HCT116 (cell line): ENCODE measurements at regions not wholly inside any gene's neighbourhood (a gene's known extent, or its start where the extent isn't known, plus 50 kb on each side); places are given as distances from the start of the nearest gene placed in this dataset.
A peak's percentile ranks its signal among the peaks of the same experiment; 100 is the strongest.

Experiments used
- ATAC-seq: fragments of 200-7000 bp; cut with Tn5 transposase; 2 replicates; pipeline ENCODE4 v1.9.1; 2020; ENCODE audit warnings: mild to moderate bottlenecking, moderate library complexity
- BruUV-seq: library from RNA; stranded (reverse); fragments of 400-500 nt; replicated peaks from 2 replicates; lab custom pipeline; 2021; lab: Mats Ljungman, UMichigan
- CTCF ChIA-PET: fragments of 300-600 bp; sonication (Branson Sonifier 250); formaldehyde crosslinking; loops from one replicate; lab custom pipeline; 2021; ENCODE audit warnings: antibody characterized with exemption; lab: Charles Lee
- POLR2A ChIA-PET: fragments of 300-600, 350-600 bp; sonication (Branson Sonifier 250); formaldehyde crosslinking; loops from one replicate; lab custom pipeline; 2021; ENCODE audit warnings: antibody characterized with exemption; lab: Charles Lee
- RAD21 ChIA-PET, 2 experiments: fragments of 300-600 bp; sonication (Branson Sonifier 250); formaldehyde crosslinking; loops; one replicate each; lab custom pipeline; 2023; ENCODE audit warnings: low total read pairs in 2 of 2; ENCODE audit not compliant: uncharacterized antibody in 2 of 2, unreplicated experiment in 2 of 2, low non-redundant PET in 1 of 2; lab: Charles Lee
- DNase-seq: peaks from one replicate; pipeline ENCODE4 v3.0.0-alpha.2; 2010; ENCODE audit warnings: low read depth, low spot score
- H2AFZ ChIP-seq: fragments of 200-600 bp; shearing (Covaris generic), sonication (generic); 2 replicates; pipeline ENCODE4 v1.6.1; 2017; ENCODE audit warnings: low read depth, mixed run types, mixed read lengths, antibody characterized with exemption, low read length; ENCODE audit not compliant: poor library complexity, severe bottlenecking
- H3K27ac ChIP-seq: 2 replicates; pipeline ENCODE4 v1.5.1; 2012; ENCODE audit warnings: low read depth, low read length
- H3K27me3 ChIP-seq: fragments of 200-600 bp; sonication (generic); 2 replicates; pipeline ENCODE4 v1.6.1; 2016; ENCODE audit warnings: mixed run types, low read length, mixed read lengths; ENCODE audit not compliant: insufficient read depth
- H3K36me3 ChIP-seq, 2 experiments: fragments of 200-500 bp in 1 of 2; fragments of 200-600 bp in 1 of 2; sonication (Bioruptor generic) in 1 of 2; sonication (generic) in 1 of 2; 2 replicates each; pipeline versions ENCODE4 v1.5.1 to v1.6.1; 2014 to 2016; ENCODE audit warnings: low read length in 2 of 2, inconsistent platforms in 1 of 2, mixed read lengths in 1 of 2, mixed run types in 1 of 2; ENCODE audit not compliant: insufficient read depth in 2 of 2, control insufficient read depth in 1 of 2
- H3K4me1 ChIP-seq, 2 experiments: fragments of 200-600 bp in 1 of 2; sonication (generic) in 1 of 2; 2 replicates each; pipeline versions ENCODE4 v1.5.1 to v1.6.1; 2012 to 2017; ENCODE audit warnings: low read length in 2 of 2, inconsistent platforms in 1 of 2, mild to moderate bottlenecking in 1 of 2, mixed read lengths in 1 of 2, mixed run types in 1 of 2, moderate library complexity in 1 of 2; ENCODE audit not compliant: insufficient read depth in 2 of 2, control insufficient read depth in 1 of 2
- H3K4me2 ChIP-seq: fragments of 200-600 bp; sonication (generic); 2 replicates; pipeline ENCODE4 v1.6.1; 2017; ENCODE audit warnings: mixed run types, low read length, mixed read lengths
- H3K4me3 ChIP-seq, 2 experiments: fragments of 200-600 bp in 1 of 2; sonication (generic) in 1 of 2; replicated peaks in 1 of 2; 2 replicates each; pipeline ENCODE4 v1.5.1; 2011 to 2016; ENCODE audit warnings: low read length in 2 of 2, control low read depth in 1 of 2, low read depth in 1 of 2, mild to moderate bottlenecking in 1 of 2, mixed read lengths in 1 of 2, mixed run types in 1 of 2
- H3K79me2 ChIP-seq: fragments of 200-600 bp; sonication (generic); 2 replicates; pipeline ENCODE4 v1.6.1; 2017; ENCODE audit warnings: mild to moderate bottlenecking, mixed run types, low read length, moderate library complexity, mixed read lengths; ENCODE audit not compliant: insufficient read depth
- H3K9ac ChIP-seq: fragments of 200-600 bp; sonication (generic); 2 replicates; pipeline ENCODE4 v1.6.1; 2016; ENCODE audit warnings: low read length, mixed read lengths
- H3K9me2 ChIP-seq: fragments of 200-600 bp; sonication (generic), shearing (Covaris generic); 2 replicates; pipeline ENCODE4 v1.6.1; 2017; ENCODE audit warnings: mixed run types, mild to moderate bottlenecking, moderate library complexity; ENCODE audit not compliant: insufficient read depth
- H3K9me3 ChIP-seq, 2 experiments: fragments of 200-500 bp in 1 of 2; fragments of 200-600 bp in 1 of 2; sonication (Bioruptor generic) in 1 of 2; sonication (generic) in 1 of 2; 2 replicates each; pipeline ENCODE4 v1.6.1; 2014 to 2017; ENCODE audit warnings: low read length in 2 of 2, mixed read lengths in 2 of 2, inconsistent platforms in 1 of 2, low read depth in 1 of 2, mild to moderate bottlenecking in 1 of 2, mixed run types in 1 of 2, moderate library complexity in 1 of 2; ENCODE audit not compliant: control insufficient read depth in 1 of 2, insufficient read depth in 1 of 2
- H4K20me1 ChIP-seq: fragments of 200-600 bp; sonication (generic), shearing (Covaris generic); 2 replicates; pipeline ENCODE4 v1.6.1; 2017; ENCODE audit warnings: mixed run types, mild to moderate bottlenecking, moderate library complexity; ENCODE audit not compliant: insufficient read depth
- CEBPB ChIP-seq: IDR thresholded peaks from 2 replicates; pipeline ENCODE4 v1.6.1; 2012; ENCODE audit warnings: low read depth
- FOSL1 ChIP-seq: IDR thresholded peaks from 2 replicates; pipeline ENCODE4 v1.6.1; 2012; ENCODE audit warnings: low read depth
- POLR2AphosphoS5 ChIP-seq: IDR thresholded peaks from 2 replicates; pipeline ENCODE4 v1.6.1; 2011; ENCODE audit warnings: mild to moderate bottlenecking, low read depth, low read length, moderate library complexity
- RAD21 ChIP-seq: IDR thresholded peaks from 2 replicates; pipeline ENCODE4 v1.6.1; 2012; ENCODE audit warnings: low read depth, mild to moderate bottlenecking
- YY1 ChIP-seq: IDR thresholded peaks from 2 replicates; pipeline ENCODE4 v1.6.1; 2011; ENCODE audit warnings: low read length, low read depth, moderate library complexity, mild to moderate bottlenecking; ENCODE audit not compliant: insufficient replicate concordance; ENCODE audit errors: extremely low read depth
- ZBTB33 ChIP-seq: IDR thresholded peaks from 2 replicates; pipeline ENCODE4 v1.6.1; 2011; ENCODE audit warnings: mild to moderate bottlenecking, low read length, moderate library complexity; ENCODE audit not compliant: insufficient replicate concordance; ENCODE audit errors: extremely low read depth
- intact Hi-C: fragments of 100-400 bp; cut with micrococcal nuclease; formaldehyde crosslinking; loops from 2 replicates; pipeline ENCODE4 v1.10.0; 2022

DNA sequence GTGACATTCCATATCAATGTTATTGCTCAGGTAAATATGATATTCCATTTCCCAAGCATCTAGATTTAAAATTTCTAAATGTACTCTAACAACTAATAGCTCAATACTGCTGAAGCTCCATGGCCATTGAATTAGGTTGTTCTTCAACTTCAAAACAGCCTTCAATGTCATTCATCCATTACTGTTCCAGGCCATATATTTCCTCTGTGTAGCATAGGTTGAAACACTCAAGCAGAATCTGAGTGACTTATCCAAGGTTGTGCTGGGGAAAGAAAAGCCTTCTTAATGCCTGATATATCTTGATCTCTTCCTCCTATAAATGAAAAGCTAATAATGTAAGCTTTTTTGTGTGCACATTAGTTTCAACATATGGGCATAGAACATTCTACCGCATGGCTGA, 142.1 kb upstream of the ARL4C start:
- Histone ChIP-seq H4K20me1 (no peaks in the 10 kb centered on the region), H3K9me2 (no peaks in the 10 kb centered on the region), H3K9ac (no peak overlapping the region), H3K4me1 (no peaks in the 10 kb centered on the region), H3K4me3 (no peak overlapping the region), H3K27me3 (no peaks in the 10 kb centered on the region), H3K9me3 (peaks cover under 1 to 5% of the 10 kb centered on the region in 2 experiments; a peak in 2 of 4 replicates), H3K36me3 (no peaks in the 10 kb centered on the region), H3K27ac (no peak overlapping the region), H2AFZ (no peak overlapping the region), H3K4me2 (no peak overlapping the region), H3K79me2 (no peaks in the 10 kb centered on the region)
- intact Hi-C loops = no loop called here
- RAD21 ChIA-PET = no interaction called here
- no peak for DNase-seq
- POLR2A ChIA-PET = no interaction called here
- BruUV-seq = no TSS peak
- TF ChIP-seq ZBTB33 (no peak), FOSL1 (no peak), CEBPB (no peak), YY1 (no peak)
- ATAC-seq = no peak
- CTCF ChIA-PET = no interaction called here

DNA sequence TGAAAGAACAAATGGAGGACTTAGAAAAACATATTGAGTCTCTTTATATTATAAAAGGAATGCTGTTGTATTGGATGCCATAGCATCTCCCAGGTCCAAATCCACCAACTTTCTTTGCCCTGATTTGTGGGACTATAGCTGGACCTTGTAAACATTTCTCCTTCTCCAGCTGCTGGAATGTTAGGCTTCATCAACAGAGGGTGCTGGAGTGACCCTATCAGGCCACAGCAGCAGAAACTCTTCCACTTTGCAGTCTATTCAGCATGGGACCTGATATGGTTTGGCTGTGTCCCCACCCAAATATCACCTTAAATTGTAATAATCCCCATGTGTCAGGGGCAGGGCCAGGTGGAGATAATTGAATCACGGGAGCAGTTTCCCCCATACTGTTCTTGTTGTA, 138.4 kb upstream of the ARL4C start:
- DNase-seq = no peak
- H3K9me3 ChIP-seq = no peaks in the 10 kb centered on the region
- H3K27me3 ChIP-seq = no peaks in the 10 kb centered on the region
- no peak overlapping the region for H3K4me3 ChIP-seq
- no TSS peak for BruUV-seq
- H3K79me2 ChIP-seq = no peaks in the 10 kb centered on the region
- H3K36me3 ChIP-seq = no peaks in the 10 kb centered on the region
- H3K9ac ChIP-seq = no peak overlapping the region
- RAD21 ChIA-PET = no interaction called here
- no peak overlapping the region for H2AFZ ChIP-seq
- intact Hi-C loops = no loop called here
- no peak overlapping the region for H3K27ac ChIP-seq
- no peak for ATAC-seq
- peak; percentile 45 for TF ChIP-seq RAD21
- no peak for TF ChIP-seq POLR2AphosphoS5
- TF ChIP-seq, all 23 proteins: peak for 1
- POLR2A ChIA-PET = no interaction called here
- CTCF ChIA-PET = no interaction called here
- H4K20me1 ChIP-seq = no peaks in the 10 kb centered on the region
- no peaks in the 10 kb centered on the region for H3K9me2 ChIP-seq
- no peak overlapping the region for H3K4me2 ChIP-seq
- H3K4me1 ChIP-seq = no peaks in the 10 kb centered on the region
